Activated CD8-positive, alpha-beta T cell treated with anti-CD3 and anti-CD28 coated beads for 36 hours (primary cell): ENCODE measurements at regions not wholly inside any gene's neighbourhood (a gene's known extent, or its start where the extent isn't known, plus 50 kb on each side); places are given as distances from the start of the nearest gene placed in this dataset.
"Not testable (repeated sequence)": the region's sequence is repeated elsewhere in the genome, so short reads cannot be mapped to it uniquely, and the experiment has no call there.

ENCODE experiments used
- ATAC-seq: fragments of 200-7000 bp; cut with Tn5 transposase; one replicate; pipeline ENCODE4 v1.10.0; 2021; ENCODE audit warnings: mild to moderate bottlenecking, moderate library complexity
- CTCF ChIA-PET: fragments of 350-600 bp; sonication (Branson Sonifier 250); formaldehyde crosslinking; loops from one replicate; lab custom pipeline; 2021; ENCODE audit warnings: antibody characterized with exemption; lab: Charles Lee
- POLR2A ChIA-PET: fragments of 350-600 bp; sonication (Branson Sonifier 250); formaldehyde crosslinking; loops from one replicate; lab custom pipeline; 2021; ENCODE audit warnings: antibody characterized with exemption; lab: Charles Lee
- DNase-seq: peaks from one replicate; pipeline ENCODE4 v3.0.0-alpha.2; 2020
- H3K27ac Mint-ChIP-seq: one replicate; pipeline ENCODE4 v1.8.0; 2021; ENCODE audit warnings: mild to moderate bottlenecking, mixed read lengths
- H3K27me3 Mint-ChIP-seq: one replicate; pipeline ENCODE4 v1.8.0; 2021; ENCODE audit warnings: mixed read lengths
- H3K36me3 Mint-ChIP-seq: one replicate; pipeline ENCODE4 v1.8.0; 2021; ENCODE audit warnings: low read depth, mixed read lengths
- H3K4me1 Mint-ChIP-seq: one replicate; pipeline ENCODE4 v1.8.0; 2021; ENCODE audit warnings: low read depth, mixed read lengths
- H3K4me3 Mint-ChIP-seq: one replicate; pipeline ENCODE4 v1.8.0; 2021; ENCODE audit warnings: mild to moderate bottlenecking, moderate library complexity, mixed read lengths
- H3K9me3 Mint-ChIP-seq: one replicate; pipeline ENCODE4 v1.8.0; 2021; ENCODE audit warnings: mixed read lengths
- intact Hi-C: fragments of 100-400 bp; cut with micrococcal nuclease; formaldehyde crosslinking; loops from one replicate; pipeline ENCODE4 v1.10.0; 2022
- TF ChIP-seq, protein P1 (sequence below): fragments of 200-600 bp; IDR thresholded peaks from one replicate; pipeline ENCODE4 v1.8.0; 2022; ENCODE audit warnings: antibody characterized with exemption, mild to moderate bottlenecking

DNA sequence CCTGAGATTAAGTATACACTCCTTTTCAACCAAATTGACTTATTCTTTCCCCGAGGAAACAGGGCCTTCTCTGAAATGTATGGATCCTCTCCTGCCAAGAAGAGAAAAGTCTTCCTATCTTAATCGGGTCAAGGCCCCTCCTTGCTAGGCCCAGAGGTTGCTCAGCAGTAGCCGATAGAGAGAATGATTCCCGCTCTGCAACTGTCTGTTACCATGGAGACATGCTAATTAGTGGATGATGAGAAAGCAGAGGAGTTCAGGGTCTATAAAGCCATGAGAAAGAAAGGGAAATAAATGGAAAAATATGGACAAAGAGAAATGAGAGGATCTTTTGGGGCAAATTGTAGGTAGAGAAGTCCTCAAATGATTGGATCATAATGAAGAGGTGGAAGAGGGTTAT is 103.5 kb downstream of the POU4F1 start:
- no peak for ATAC-seq
- no peak for DNase-seq
- Mint-ChIP-seq H3K9me3 (peaks cover 2% of the 10 kb centered on the region), H3K36me3 (no peaks in the 10 kb centered on the region), H3K27ac (no peak overlapping the region), H3K4me1 (no peaks in the 10 kb centered on the region), H3K27me3 (no peaks in the 10 kb centered on the region), H3K4me3 (no peak overlapping the region)
- TF ChIP-seq, protein P1, sequence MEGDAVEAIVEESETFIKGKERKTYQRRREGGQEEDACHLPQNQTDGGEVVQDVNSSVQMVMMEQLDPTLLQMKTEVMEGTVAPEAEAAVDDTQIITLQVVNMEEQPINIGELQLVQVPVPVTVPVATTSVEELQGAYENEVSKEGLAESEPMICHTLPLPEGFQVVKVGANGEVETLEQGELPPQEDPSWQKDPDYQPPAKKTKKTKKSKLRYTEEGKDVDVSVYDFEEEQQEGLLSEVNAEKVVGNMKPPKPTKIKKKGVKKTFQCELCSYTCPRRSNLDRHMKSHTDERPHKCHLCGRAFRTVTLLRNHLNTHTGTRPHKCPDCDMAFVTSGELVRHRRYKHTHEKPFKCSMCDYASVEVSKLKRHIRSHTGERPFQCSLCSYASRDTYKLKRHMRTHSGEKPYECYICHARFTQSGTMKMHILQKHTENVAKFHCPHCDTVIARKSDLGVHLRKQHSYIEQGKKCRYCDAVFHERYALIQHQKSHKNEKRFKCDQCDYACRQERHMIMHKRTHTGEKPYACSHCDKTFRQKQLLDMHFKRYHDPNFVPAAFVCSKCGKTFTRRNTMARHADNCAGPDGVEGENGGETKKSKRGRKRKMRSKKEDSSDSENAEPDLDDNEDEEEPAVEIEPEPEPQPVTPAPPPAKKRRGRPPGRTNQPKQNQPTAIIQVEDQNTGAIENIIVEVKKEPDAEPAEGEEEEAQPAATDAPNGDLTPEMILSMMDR = no peak
- intact Hi-C loops = no loop called here
- CTCF ChIA-PET = no interaction called here
- POLR2A ChIA-PET = no interaction called here

DNA sequence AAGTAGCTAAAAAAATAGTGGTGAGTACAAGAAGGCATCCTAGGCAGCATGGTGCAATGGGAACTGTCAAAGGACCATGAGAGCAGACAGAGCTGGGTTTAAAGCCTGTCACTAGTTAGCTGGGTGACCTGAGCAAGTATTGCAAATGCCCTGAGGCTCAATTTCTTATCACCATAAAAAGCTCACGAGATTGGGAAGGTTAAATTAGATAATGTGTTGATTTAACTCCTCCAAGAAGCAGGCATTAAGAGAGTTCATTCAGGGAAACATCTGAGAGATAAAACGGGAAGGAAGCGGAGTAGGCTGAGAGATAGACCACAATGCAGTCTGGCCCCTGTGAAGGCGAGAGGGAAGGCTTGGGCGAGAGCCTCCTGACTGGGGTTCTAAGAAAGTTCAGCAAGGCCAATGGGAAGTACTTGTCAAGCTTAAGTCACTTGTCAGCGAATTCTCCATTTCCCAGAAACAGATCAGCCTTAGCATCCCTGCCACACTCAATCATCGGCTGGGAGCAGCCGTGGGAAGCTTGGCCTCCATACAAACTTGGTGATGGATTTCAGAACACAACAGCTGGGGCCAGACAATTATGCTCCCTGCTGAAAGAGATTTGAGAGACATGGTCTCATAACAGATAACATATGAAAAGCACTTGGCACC is 105.5 kb downstream of the POU4F1 start:
- H3K4me3 Mint-ChIP-seq = no peak overlapping the region
- H3K9me3 Mint-ChIP-seq = peaks cover 2% of the 10 kb centered on the region
- H3K27ac Mint-ChIP-seq = no peak overlapping the region
- H3K27me3 Mint-ChIP-seq = no peaks in the 10 kb centered on the region
- H3K36me3 Mint-ChIP-seq = no peaks in the 10 kb centered on the region
- TF ChIP-seq, protein P1 = no peak
- no peak for ATAC-seq
- no peaks in the 10 kb centered on the region for H3K4me1 Mint-ChIP-seq
- ChIA-PET POLR2A (no interaction called here), CTCF (no interaction called here)
- DNase-seq = no peak
- intact Hi-C loops = no loop called here

DNA sequence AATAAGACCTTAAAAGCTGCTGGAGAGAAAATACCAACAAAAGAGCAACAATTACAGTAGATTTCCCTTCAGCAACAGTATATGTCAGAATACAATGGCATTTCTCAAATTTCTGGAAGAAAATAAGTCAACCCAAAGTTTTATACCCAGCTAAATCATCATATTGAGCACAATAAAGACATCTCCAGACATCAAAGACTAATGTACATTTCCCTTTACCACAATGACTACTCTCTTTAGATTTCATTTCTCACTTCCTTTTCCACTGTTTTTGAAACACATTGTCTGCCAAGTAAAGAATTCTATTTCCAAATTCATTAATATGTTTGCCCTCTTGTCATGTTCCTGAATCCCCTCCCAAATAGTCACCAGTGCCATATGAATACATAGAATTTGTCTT is 111.4 kb downstream of the POU4F1 start:
- no peak overlapping the region for H3K27ac Mint-ChIP-seq
- H3K9me3 Mint-ChIP-seq = peaks cover 5% of the 10 kb centered on the region
- no peaks in the 10 kb centered on the region for H3K4me1 Mint-ChIP-seq
- peaks cover 1% of the 10 kb centered on the region for H3K27me3 Mint-ChIP-seq
- CTCF ChIA-PET = no interaction called here
- intact Hi-C loops = no loop called here
- ATAC-seq (no peak), DNase-seq (no peak)
- TF ChIP-seq, protein P1 = no peak
- POLR2A ChIA-PET = no interaction called here
- no peaks in the 10 kb centered on the region for H3K36me3 Mint-ChIP-seq
- H3K4me3 Mint-ChIP-seq = no peak overlapping the region

DNA sequence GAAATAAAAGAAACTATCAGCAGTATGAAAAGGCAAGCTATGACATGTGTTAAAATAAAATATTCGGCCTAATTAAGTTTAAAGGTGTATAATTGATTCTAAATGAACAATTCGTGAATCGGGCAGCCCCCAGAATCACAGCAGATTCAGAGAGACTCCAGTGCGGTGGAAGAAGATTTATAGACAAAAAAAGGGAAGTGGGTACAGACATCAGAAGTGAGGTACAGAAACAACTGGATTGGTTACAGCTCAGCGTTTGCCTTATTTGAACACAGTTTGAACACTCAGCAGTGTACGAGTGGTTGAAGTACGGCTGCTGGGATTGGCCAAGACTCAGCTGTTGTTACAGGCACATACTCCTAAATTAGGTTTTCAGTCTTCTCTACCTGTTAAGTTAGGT is 113.1 kb downstream of the POU4F1 start:
- H3K9me3 Mint-ChIP-seq, DNase-seq, H3K4me1 Mint-ChIP-seq, H3K36me3 Mint-ChIP-seq, ATAC-seq, intact Hi-C loops, H3K27ac Mint-ChIP-seq, H3K4me3 Mint-ChIP-seq, H3K27me3 Mint-ChIP-seq, POLR2A ChIA-PET, CTCF ChIA-PET: not testable (repeated sequence)

DNA sequence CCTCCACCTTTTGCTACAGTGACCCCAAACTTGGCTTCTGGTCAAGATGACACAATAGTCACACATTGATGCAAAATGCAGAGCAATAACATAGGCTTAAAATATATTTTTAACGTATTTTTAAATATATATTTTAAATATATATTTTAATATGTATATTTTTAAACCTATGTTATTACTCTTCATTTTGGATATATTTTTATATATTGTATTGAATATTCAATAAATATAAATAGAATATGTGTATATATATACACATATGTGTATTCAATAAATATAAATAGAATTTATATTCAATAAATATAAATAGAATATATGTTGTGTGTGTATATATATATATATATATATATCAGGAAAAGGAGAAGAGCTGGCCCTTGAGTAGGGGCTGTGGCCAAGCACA is 115.6 kb downstream of the POU4F1 start:
- ATAC-seq = no peak
- intact Hi-C loops = no loop called here
- Mint-ChIP-seq H3K27ac (no peak overlapping the region), H3K4me3 (no peak overlapping the region), H3K36me3 (no peaks in the 10 kb centered on the region), H3K27me3 (peaks cover 1% of the 10 kb centered on the region), H3K9me3 (peaks cover 5% of the 10 kb centered on the region), H3K4me1 (no peaks in the 10 kb centered on the region)
- ChIA-PET POLR2A (no interaction called here), CTCF (interaction anchor here (1.0 kb wide), 1 partner anchor 12 kb away, joined by 3 read pairs; no protein-coding TSS in a partner anchor)
- no peak for DNase-seq
- TF ChIP-seq, protein P1 = no peak
